HEK293T (cell line): ENCODE measurements at regions not wholly inside any gene's neighbourhood (a gene's known extent, or its start where the extent isn't known, plus 50 kb on each side); places are given as distances from the start of the nearest gene placed in this dataset.

Experiments
- CTCF ChIA-PET: fragments of 350-600 bp; formaldehyde crosslinking; extraction: SDS; loops from one replicate; lab custom pipeline; 2021; ENCODE audit warnings: antibody characterized with exemption, inconsistent platforms; lab: Yijun Ruan, JAX
- POLR2A ChIA-PET: fragments of 350-600 bp; formaldehyde crosslinking; extraction: SDS; loops from one replicate; lab custom pipeline; 2020; ENCODE audit warnings: antibody characterized with exemption, inconsistent platforms; lab: Yijun Ruan, JAX
- DNase-seq: peaks from one replicate; pipeline ENCODE4 v3.0.0; 2012; ENCODE audit warnings: mixed read lengths; ENCODE audit errors: extremely low spot score
- ARNT ChIP-seq: fragments of 450-650 bp; IDR thresholded peaks from 2 replicates; pipeline ENCODE4 v1.6.1; 2017; ENCODE audit warnings: mild to moderate bottlenecking
- BHLHE40 ChIP-seq: fragments of 450-650 bp; IDR thresholded peaks from 2 replicates; pipeline ENCODE4 v1.6.1; 2016; ENCODE audit warnings: mild to moderate bottlenecking, moderate library complexity, borderline replicate concordance
- CTBP1 ChIP-seq: fragments of 450-650 bp; IDR thresholded peaks from 2 replicates; pipeline ENCODE4 v1.6.1; 2016; ENCODE audit warnings: borderline replicate concordance
- ELF4 ChIP-seq: fragments of 450-650 bp; IDR thresholded peaks from 2 replicates; pipeline ENCODE4 v1.6.1; 2017; ENCODE audit warnings: antibody characterized with exemption
- FOXA1 ChIP-seq: fragments of 450-650 bp; IDR thresholded peaks from 2 replicates; pipeline ENCODE4 v1.6.1; 2016; ENCODE audit warnings: mild to moderate bottlenecking
- FOXK2 ChIP-seq: fragments of 450-650 bp; IDR thresholded peaks from 2 replicates; pipeline ENCODE4 v1.6.1; 2016; ENCODE audit warnings: mild to moderate bottlenecking
- FOXM1 ChIP-seq: fragments of 450-650 bp; IDR thresholded peaks from 2 replicates; pipeline ENCODE4 v1.6.1; 2017; ENCODE audit warnings: mild to moderate bottlenecking, borderline replicate concordance
- HDGF ChIP-seq: fragments of 450-650 bp; IDR thresholded peaks from 2 replicates; pipeline ENCODE4 v1.6.1; 2017; ENCODE audit warnings: antibody characterized with exemption, borderline replicate concordance
- L3MBTL2 ChIP-seq: fragments of 450-650 bp; conservative IDR thresholded peaks from 2 replicates; pipeline ENCODE4 v1.6.1; 2016; ENCODE audit warnings: mild to moderate bottlenecking
- LEF1 ChIP-seq: fragments of 450-650 bp; IDR thresholded peaks from 2 replicates; pipeline ENCODE4 v1.6.1; 2017; ENCODE audit warnings: mild to moderate bottlenecking, borderline replicate concordance
- NFRKB ChIP-seq: fragments of 450-650 bp; IDR thresholded peaks from 2 replicates; pipeline ENCODE4 v1.6.1; 2016; ENCODE audit warnings: mild to moderate bottlenecking, moderate library complexity
- SP1 ChIP-seq: fragments of 450-650 bp; IDR thresholded peaks from 2 replicates; pipeline ENCODE4 v1.6.1; 2017
- SUZ12 ChIP-seq: fragments of 450-650 bp; IDR thresholded peaks from 2 replicates; pipeline ENCODE4 v1.6.1; 2016; ENCODE audit warnings: mild to moderate bottlenecking
- TARDBP ChIP-seq: fragments of 450-650 bp; IDR thresholded peaks from 2 replicates; pipeline ENCODE4 v1.6.1; 2016
- ZNF384 ChIP-seq: fragments of 450-650 bp; IDR thresholded peaks from 2 replicates; pipeline ENCODE4 v1.6.1; 2016
- TF ChIP-seq, protein P1 (sequence below): fragments of 450-650 bp; IDR thresholded peaks from 2 replicates; pipeline ENCODE4 v1.6.1; 2016

DNA sequence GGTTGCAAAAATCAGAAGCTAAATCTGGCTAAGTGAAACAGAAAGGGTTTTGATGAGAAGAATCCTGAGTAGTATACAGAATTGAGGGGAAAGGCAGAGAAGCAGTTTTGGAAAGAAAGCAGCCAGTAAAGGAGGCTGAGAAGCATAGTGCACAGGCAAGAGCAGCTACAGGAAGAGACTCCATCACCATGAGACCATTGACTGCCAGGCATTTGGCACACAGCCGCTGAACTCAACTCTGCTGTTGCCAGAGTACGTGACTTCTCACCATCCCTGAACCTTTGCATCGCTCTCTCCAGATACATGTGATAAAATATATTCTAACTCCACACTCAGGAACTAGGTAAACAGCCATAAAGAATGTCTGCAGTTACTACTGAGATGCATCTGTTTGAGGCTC, 128.3 kb upstream of the C1orf21 start:
- POLR2A ChIA-PET = no interaction called here
- no peak for DNase-seq
- TF ChIP-seq ELF4 (no peak), ARNT (no peak), HDGF (no peak)
- CTCF ChIA-PET = no interaction called here

DNA sequence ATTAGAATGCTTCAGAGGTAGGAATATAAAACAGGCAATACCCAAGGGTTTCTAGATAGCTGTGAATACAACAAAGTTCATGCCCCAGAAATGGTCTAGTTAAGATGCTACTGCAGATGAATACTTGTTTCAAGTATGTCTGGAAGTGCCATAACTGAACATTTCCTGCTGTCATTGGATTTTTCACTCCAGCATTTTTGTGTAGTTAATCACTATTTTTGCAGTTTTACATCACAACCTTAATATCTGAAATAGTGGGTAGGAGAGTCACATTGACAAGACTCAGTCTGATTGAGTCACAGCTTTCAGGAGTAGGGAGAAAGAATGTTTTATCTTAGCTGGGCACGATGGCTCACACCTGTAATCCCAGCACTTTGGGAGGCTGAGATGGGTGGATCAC, 126.4 kb upstream of the C1orf21 start:
- ChIA-PET POLR2A (no interaction called here), CTCF (no interaction called here)
- TF ChIP-seq SP1 (no peak), ARNT (no peak), ELF4 (no peak), HDGF (no peak), LEF1 (no peak), NFRKB (no peak), FOXK2 (no peak), CTBP1 (no peak), SUZ12 (no peak)
- no peak for DNase-seq

DNA sequence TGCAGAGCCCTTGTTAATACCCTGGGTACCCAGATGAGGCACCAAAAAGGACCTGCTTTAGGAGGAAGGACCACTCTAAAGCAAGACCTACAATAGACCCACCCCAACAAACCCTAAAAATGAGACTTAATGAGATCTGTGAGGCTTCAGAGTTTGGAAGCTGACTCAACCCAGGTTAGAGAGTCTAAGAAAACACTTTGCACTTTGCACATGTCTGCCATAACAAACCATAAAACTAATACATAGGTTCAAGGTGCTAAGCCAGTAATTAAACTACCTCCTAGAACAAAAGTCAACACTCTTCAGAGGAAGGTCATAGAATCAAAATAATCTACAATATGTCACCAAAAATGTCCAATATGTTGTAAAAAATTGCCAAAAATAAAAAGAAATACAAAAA, 124.7 kb upstream of the C1orf21 start:
- TF ChIP-seq FOXA1 (no peak), L3MBTL2 (no peak), NFRKB (no peak), CTBP1 (no peak), SP1 (no peak), ELF4 (no peak), LEF1 (no peak), ZNF384 (no peak), FOXM1 (no peak)
- TF ChIP-seq, protein P1, sequence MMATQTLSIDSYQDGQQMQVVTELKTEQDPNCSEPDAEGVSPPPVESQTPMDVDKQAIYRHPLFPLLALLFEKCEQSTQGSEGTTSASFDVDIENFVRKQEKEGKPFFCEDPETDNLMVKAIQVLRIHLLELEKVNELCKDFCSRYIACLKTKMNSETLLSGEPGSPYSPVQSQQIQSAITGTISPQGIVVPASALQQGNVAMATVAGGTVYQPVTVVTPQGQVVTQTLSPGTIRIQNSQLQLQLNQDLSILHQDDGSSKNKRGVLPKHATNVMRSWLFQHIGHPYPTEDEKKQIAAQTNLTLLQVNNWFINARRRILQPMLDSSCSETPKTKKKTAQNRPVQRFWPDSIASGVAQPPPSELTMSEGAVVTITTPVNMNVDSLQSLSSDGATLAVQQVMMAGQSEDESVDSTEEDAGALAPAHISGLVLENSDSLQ = no peak
- ChIA-PET CTCF (no interaction called here), POLR2A (no interaction called here)
- DNase-seq = no peak

DNA sequence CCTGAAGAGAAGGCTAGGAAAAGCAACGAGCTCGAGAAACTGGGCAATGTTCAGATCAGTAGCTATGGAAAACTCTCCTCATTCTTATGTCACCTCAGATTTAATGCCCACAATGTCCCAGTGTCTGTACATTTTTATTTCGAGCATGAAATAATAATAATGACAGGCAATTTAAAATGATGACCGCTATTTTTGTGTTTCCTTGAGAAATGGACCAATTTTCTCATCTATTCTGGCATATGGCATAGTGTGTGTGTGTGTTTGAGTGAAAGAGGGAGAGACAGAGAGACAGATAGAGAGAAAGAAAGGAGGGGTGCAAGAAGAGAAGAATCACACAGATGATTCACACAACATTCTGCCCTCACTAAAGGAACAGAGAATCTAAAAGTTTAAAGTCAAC, 119.1 kb upstream of the C1orf21 start:
- CTCF ChIA-PET = interaction anchor here (0.6 to 0.7 kb wide), 2 partner anchors 68 to 396 kb away, joined by 3 read pairs; no protein-coding TSS in a partner anchor
- TF ChIP-seq BHLHE40 (no peak), SP1 (no peak), ZNF384 (no peak), LEF1 (no peak), NFRKB (no peak), ELF4 (no peak), TARDBP (no peak)
- POLR2A ChIA-PET = no interaction called here
- no peak for DNase-seq

DNA sequence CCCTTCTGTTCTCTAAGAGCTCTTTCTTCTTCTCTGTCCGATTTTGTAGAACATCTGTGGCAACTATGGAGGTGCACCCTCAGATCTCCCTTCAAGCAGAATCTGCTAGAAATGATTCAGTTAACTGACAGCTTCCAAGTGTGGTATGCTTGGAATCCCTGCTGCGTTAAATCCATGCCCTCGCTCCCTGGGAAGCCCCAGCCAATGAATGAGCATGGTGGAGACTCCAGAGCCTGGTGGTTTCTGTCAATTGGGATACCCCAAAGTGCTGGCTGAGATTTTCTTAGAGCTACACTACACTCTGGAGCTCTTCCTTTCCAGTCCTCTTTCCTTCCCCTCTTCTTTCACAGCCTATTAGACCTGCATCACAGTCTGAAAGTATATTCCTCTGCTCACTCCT, 116.3 kb upstream of the C1orf21 start:
- no peak for DNase-seq
- POLR2A ChIA-PET = no interaction called here
- CTCF ChIA-PET = interaction anchor here (1.0 kb wide), 1 partner anchor 393 kb away, joined by 3 read pairs; no protein-coding TSS in a partner anchor

DNA sequence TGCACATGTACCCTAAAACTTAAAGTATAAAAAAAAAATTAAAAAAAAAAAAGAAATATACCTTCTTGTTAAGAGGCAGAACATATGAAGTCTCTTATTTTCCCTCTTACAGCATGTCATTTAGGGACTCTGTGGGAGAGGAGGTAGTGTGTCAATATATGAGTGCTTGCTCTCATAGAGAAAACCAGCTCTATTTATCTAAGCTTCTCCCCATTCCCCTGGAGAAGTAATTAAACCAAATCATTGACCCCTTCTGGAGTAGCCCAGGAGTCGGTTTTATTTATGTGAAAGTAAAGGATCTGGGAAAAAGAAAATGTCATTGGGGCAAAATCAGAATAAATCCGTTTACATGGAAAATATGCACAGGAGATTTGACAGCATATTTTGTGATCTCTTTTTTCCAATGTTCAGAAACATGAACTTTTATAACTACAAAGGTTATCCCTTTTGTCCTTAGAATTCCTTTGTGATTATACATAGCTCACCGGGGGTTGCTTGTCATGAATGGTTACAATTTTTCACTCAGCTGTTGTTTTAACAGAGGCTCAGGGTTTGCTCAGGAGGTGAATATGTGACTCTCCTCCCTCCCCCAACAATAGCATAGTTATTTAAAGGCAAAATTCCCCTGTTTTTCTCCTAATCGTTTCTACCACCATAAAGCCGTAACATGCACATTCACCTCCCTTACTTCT, 114.5 kb upstream of the C1orf21 start:
- ChIA-PET POLR2A (interaction anchor here (0.7 kb wide), 1 partner anchor 571 kb away, joined by 3 read pairs; no protein-coding TSS in a partner anchor), CTCF (no interaction called here)
- TF ChIP-seq FOXM1 = no peak
- no peak for TF ChIP-seq HDGF
- TF ChIP-seq, protein P1 = no peak
- no peak for TF ChIP-seq FOXA1
- TF ChIP-seq L3MBTL2 = no peak
- no peak for TF ChIP-seq SUZ12
- no peak for TF ChIP-seq CTBP1
- TF ChIP-seq ELF4 = no peak
- no peak for TF ChIP-seq LEF1
- TF ChIP-seq NFRKB = no peak
- no peak for TF ChIP-seq ZNF384
- TF ChIP-seq TARDBP = no peak
- no peak for TF ChIP-seq ARNT
- no peak for TF ChIP-seq SP1
- no peak for DNase-seq

More for the DNA sequence above, 116.3 kb upstream of the C1orf21 start:
- TF ChIP-seq LEF1 (no peak), FOXK2 (no peak), BHLHE40 (no peak), SP1 (no peak), L3MBTL2 (no peak), FOXA1 (no peak), ZNF384 (no peak), SUZ12 (no peak), CTBP1 (no peak), NFRKB (no peak), HDGF (no peak), TARDBP (no peak), ELF4 (no peak), ARNT (no peak)
- TF ChIP-seq, protein P1 = no peak

DNA sequence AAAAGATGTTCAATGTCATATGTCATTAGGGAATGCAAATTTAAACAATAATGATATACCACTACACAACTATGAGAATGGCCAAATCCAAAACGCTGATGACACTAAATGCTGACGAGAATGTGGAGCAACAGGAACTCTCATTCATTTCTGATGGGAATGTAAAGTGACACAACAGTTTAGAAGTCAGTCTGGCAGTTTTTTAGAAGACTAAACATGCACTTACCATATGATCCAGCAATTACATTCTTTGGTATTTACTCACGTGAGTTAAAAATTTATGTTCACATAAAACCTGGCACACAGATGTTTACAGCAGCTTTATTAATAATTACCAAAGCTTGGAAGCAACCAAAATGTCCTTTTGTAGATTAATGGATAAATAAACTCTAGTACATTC, 110.4 kb upstream of the C1orf21 start:
- CTCF ChIA-PET = no interaction called here
- POLR2A ChIA-PET = no interaction called here
- DNase-seq = no peak
- no peak for TF ChIP-seq BHLHE40
- TF ChIP-seq SUZ12 = no peak
- no peak for TF ChIP-seq NFRKB
- TF ChIP-seq SP1 = no peak
- TF ChIP-seq HDGF = no peak
- TF ChIP-seq ARNT = no peak
- no peak for TF ChIP-seq FOXM1
- TF ChIP-seq, protein P1 = no peak
- no peak for TF ChIP-seq ELF4
- no peak for TF ChIP-seq CTBP1
- no peak for TF ChIP-seq FOXK2
- no peak for TF ChIP-seq LEF1
- no peak for TF ChIP-seq ZNF384
- no peak for TF ChIP-seq TARDBP
- no peak for TF ChIP-seq L3MBTL2
- no peak for TF ChIP-seq FOXA1
